ENCODE measurements at regions not wholly inside any gene's neighbourhood (a gene's known extent, or its start where the extent isn't known, plus 50 kb on each side); places are given as distances from the start of the nearest gene placed in this dataset.

DNA sequence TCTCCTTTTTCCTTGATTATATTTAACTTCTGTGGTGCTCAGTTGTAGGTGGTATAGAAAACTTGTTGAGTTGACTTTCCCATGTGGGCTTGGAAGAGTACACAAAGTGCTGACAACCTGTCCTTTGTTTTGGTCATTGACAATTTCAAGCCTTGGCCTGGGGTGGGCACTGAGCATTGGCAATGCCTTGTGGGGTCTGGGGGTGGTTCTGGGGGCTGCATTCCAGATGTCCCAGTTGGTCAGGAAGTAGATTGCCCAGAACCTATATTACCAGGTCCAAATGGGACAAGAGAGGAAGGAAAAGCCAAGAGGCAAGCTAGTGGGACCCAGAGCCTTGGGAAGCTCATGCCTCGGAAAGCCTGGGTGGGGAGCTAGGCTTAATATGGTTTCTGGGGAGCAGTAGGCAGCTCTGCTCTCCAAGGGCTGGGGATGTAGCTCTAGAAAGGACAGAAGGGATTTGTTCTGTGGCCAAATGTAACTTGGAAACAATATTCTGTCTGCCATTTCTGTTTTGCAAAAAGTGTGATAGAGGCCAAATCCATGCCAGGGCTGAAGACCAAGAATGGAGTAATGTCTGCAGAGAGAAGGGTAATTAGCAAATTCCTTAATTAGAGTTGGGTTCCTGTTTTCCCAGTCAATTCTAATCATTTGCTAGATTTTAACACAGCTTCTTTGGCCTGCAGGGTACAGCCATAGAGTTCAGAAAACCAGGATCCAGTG lies 87.4 kb downstream of the SLC4A3 start:
- TF ChIP-seq, protein P1, sequence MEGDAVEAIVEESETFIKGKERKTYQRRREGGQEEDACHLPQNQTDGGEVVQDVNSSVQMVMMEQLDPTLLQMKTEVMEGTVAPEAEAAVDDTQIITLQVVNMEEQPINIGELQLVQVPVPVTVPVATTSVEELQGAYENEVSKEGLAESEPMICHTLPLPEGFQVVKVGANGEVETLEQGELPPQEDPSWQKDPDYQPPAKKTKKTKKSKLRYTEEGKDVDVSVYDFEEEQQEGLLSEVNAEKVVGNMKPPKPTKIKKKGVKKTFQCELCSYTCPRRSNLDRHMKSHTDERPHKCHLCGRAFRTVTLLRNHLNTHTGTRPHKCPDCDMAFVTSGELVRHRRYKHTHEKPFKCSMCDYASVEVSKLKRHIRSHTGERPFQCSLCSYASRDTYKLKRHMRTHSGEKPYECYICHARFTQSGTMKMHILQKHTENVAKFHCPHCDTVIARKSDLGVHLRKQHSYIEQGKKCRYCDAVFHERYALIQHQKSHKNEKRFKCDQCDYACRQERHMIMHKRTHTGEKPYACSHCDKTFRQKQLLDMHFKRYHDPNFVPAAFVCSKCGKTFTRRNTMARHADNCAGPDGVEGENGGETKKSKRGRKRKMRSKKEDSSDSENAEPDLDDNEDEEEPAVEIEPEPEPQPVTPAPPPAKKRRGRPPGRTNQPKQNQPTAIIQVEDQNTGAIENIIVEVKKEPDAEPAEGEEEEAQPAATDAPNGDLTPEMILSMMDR (conservative IDR thresholded peaks at IDR 0.05; ENCODE audit: low read length), result no peak
- TF ChIP-seq EZH2phosphoT487 (IDR thresholded peaks at IDR 0.05; ENCODE audit: borderline replicate concordance), result no peak
- H3K27me3 ChIP-seq (ENCODE audit: insufficient read depth, low read length, poor library complexity, severe bottlenecking), result no peaks in the 10 kb centered on the region
- no peak overlapping the region for H2AFZ ChIP-seq (ENCODE audit: low read length)
- H4K20me1 ChIP-seq (ENCODE audit: insufficient read depth, low read length, poor library complexity, severe bottlenecking), result no peaks in the 10 kb centered on the region
- no peaks in the 10 kb centered on the region for H3K4me1 ChIP-seq (ENCODE audit: insufficient read depth, low read length, poor library complexity, severe bottlenecking)
- no peaks in the 10 kb centered on the region for H3K36me3 ChIP-seq (ENCODE audit: insufficient read depth, low read length)
- H3K79me2 ChIP-seq (ENCODE audit: insufficient read depth, low read length), result no peaks in the 10 kb centered on the region
- H3F3A ChIP-seq (ENCODE audit: low read depth), result no peaks in the 10 kb centered on the region
- no peaks in the 10 kb centered on the region; the same call in 1 of the 2 replicates for H3K9me2 ChIP-seq (replicated peaks; ENCODE audit: low read depth, low read length)
- no peak overlapping the region for H3K4me3 ChIP-seq (ENCODE audit: low read length, poor library complexity, severe bottlenecking)
- H3K4me2 ChIP-seq (ENCODE audit: low read depth, low read length, poor library complexity, severe bottlenecking), result no peak overlapping the region
- H3K9ac ChIP-seq (ENCODE audit: low read depth, low read length, poor library complexity, severe bottlenecking), result no peak overlapping the region
- no peaks in the 10 kb centered on the region for H3K9me3 ChIP-seq (ENCODE audit: insufficient read depth, low read depth, low read length)

DNA sequence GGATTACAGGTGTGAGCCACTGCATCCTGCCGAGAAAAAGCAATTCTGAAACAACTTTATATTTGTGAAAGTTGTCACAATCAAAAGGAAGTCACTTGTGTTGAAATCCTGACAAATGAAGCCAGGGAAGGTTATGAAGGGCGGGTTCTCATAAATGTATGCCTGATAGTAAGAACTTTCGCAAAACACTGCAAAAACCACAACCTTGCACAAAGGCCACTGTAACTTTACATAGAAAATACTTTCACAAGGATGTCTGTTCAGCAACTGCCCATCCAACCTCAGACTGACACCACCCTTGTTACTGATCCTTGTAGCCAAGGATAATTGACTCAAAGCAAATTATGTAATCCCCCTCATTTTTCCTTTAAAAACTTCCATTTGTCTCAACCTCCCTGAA lies 90.6 kb downstream of the SLC4A3 start:
- no peaks in the 10 kb centered on the region for H3K9me3 ChIP-seq (ENCODE audit: insufficient read depth, low read depth, low read length)
- H3F3A ChIP-seq (ENCODE audit: low read depth), result no peaks in the 10 kb centered on the region
- H4K20me1 ChIP-seq (ENCODE audit: insufficient read depth, low read length, poor library complexity, severe bottlenecking), result no peaks in the 10 kb centered on the region
- no peak overlapping the region for H3K4me3 ChIP-seq (ENCODE audit: low read length, poor library complexity, severe bottlenecking)
- no peak overlapping the region for H3K9ac ChIP-seq (ENCODE audit: low read depth, low read length, poor library complexity, severe bottlenecking)
- H3K36me3 ChIP-seq (ENCODE audit: insufficient read depth, low read length), result no peaks in the 10 kb centered on the region
- TF ChIP-seq, protein P1 (conservative IDR thresholded peaks at IDR 0.05; ENCODE audit: low read length), result no peak
- no peak for TF ChIP-seq EZH2phosphoT487 (IDR thresholded peaks at IDR 0.05; ENCODE audit: borderline replicate concordance)
- no peaks in the 10 kb centered on the region for H3K79me2 ChIP-seq (ENCODE audit: insufficient read depth, low read length)
- no peaks in the 10 kb centered on the region for H3K9me2 ChIP-seq (replicated peaks; ENCODE audit: low read depth, low read length)
- H3K27me3 ChIP-seq (ENCODE audit: insufficient read depth, low read length, poor library complexity, severe bottlenecking), result no peaks in the 10 kb centered on the region
- H3K4me1 ChIP-seq (ENCODE audit: insufficient read depth, low read length, poor library complexity, severe bottlenecking), result no peaks in the 10 kb centered on the region
- no peak overlapping the region for H2AFZ ChIP-seq (ENCODE audit: low read length)
- no peak overlapping the region for H3K4me2 ChIP-seq (ENCODE audit: low read depth, low read length, poor library complexity, severe bottlenecking)

DNA sequence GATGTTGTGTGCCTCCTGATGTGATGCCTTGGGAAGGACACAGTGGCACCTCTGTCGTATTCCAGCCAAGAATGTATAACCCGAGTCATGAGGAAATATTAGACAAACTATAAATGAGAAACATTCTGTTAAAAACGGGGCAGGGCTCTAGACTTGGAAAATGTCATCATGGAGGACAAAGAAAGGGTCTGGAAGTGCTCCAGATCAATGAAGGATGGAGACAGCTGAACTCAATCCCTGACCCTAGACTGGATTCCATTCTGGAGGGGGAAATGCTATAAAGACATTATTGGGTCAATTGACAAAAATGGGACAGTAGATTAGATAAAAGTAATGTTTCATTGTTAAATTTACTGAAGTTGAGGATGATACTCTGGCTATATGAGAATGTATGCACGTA lies 92.1 kb downstream of the SLC4A3 start:
- no peaks in the 10 kb centered on the region for H3K79me2 ChIP-seq (ENCODE audit: insufficient read depth, low read length)
- H3K9me2 ChIP-seq (replicated peaks; ENCODE audit: low read depth, low read length), result no peaks in the 10 kb centered on the region
- no peak overlapping the region for H3K9ac ChIP-seq (ENCODE audit: low read depth, low read length, poor library complexity, severe bottlenecking)
- TF ChIP-seq, protein P1 (conservative IDR thresholded peaks at IDR 0.05; ENCODE audit: low read length), result no peak
- TF ChIP-seq EZH2phosphoT487 (IDR thresholded peaks at IDR 0.05; ENCODE audit: borderline replicate concordance), result no peak
- no peaks in the 10 kb centered on the region for H3K27me3 ChIP-seq (ENCODE audit: insufficient read depth, low read length, poor library complexity, severe bottlenecking)
- H4K20me1 ChIP-seq (ENCODE audit: insufficient read depth, low read length, poor library complexity, severe bottlenecking), result no peaks in the 10 kb centered on the region
- H3K4me2 ChIP-seq (ENCODE audit: low read depth, low read length, poor library complexity, severe bottlenecking), result no peak overlapping the region
- no peaks in the 10 kb centered on the region for H3K9me3 ChIP-seq (ENCODE audit: insufficient read depth, low read depth, low read length)
- no peaks in the 10 kb centered on the region for H3K4me1 ChIP-seq (ENCODE audit: insufficient read depth, low read length, poor library complexity, severe bottlenecking)
- no peaks in the 10 kb centered on the region for H3K36me3 ChIP-seq (ENCODE audit: insufficient read depth, low read length)
- no peak overlapping the region for H2AFZ ChIP-seq (ENCODE audit: low read length)
- no peak overlapping the region for H3K4me3 ChIP-seq (ENCODE audit: low read length, poor library complexity, severe bottlenecking)
- H3F3A ChIP-seq (ENCODE audit: low read depth), result no peaks in the 10 kb centered on the region

Measured in Loucy (cell line).